ENCODE measurements at regions not wholly inside any gene's neighbourhood (a gene's known extent, or its start where the extent isn't known, plus 50 kb on each side); places are given as distances from the start of the nearest gene placed in this dataset.

DNA sequence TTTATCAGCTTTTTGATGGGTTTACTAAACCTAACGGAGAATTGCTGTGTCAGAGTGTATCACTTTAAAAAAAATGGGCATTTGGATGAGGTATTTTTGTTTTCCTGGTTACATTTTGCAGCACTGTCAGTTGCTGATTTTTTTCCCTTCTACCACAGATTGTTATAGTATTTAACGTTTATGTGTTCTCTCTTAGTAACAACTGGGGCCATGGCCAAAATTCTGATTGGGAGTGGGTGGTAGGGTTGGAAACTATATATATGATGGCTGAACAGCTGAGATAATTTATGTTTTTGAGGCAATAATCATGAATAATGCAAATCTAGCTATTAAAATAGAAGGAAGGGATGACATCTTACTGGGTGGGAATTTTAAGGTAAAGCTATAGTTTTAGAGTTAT lies 229.4 kb upstream of the SUCLG2 start:
- TF ChIP-seq, protein P1, sequence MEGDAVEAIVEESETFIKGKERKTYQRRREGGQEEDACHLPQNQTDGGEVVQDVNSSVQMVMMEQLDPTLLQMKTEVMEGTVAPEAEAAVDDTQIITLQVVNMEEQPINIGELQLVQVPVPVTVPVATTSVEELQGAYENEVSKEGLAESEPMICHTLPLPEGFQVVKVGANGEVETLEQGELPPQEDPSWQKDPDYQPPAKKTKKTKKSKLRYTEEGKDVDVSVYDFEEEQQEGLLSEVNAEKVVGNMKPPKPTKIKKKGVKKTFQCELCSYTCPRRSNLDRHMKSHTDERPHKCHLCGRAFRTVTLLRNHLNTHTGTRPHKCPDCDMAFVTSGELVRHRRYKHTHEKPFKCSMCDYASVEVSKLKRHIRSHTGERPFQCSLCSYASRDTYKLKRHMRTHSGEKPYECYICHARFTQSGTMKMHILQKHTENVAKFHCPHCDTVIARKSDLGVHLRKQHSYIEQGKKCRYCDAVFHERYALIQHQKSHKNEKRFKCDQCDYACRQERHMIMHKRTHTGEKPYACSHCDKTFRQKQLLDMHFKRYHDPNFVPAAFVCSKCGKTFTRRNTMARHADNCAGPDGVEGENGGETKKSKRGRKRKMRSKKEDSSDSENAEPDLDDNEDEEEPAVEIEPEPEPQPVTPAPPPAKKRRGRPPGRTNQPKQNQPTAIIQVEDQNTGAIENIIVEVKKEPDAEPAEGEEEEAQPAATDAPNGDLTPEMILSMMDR (IDR thresholded peaks at IDR 0.05; ENCODE audit: borderline replicate concordance, extremely low read depth, low read length, poor library complexity, severe bottlenecking) = no peak
- no peak for TF ChIP-seq EZH2 (IDR thresholded peaks at IDR 0.05; ENCODE audit: borderline replicate concordance, low read depth, low read length, severe bottlenecking)

Data from DND-41 (cell line).